Epidermal melanocyte (primary cell): ENCODE measurements at regions not wholly inside any gene's neighbourhood (a gene's known extent, or its start where the extent isn't known, plus 50 kb on each side); places are given as distances from the start of the nearest gene placed in this dataset.

ENCODE experiments used
- DNase-seq: peaks from one replicate; pipeline ENCODE4 v3.0.0; 2011; ENCODE audit warnings: low spot score; ENCODE audit not compliant: insufficient read length

DNA sequence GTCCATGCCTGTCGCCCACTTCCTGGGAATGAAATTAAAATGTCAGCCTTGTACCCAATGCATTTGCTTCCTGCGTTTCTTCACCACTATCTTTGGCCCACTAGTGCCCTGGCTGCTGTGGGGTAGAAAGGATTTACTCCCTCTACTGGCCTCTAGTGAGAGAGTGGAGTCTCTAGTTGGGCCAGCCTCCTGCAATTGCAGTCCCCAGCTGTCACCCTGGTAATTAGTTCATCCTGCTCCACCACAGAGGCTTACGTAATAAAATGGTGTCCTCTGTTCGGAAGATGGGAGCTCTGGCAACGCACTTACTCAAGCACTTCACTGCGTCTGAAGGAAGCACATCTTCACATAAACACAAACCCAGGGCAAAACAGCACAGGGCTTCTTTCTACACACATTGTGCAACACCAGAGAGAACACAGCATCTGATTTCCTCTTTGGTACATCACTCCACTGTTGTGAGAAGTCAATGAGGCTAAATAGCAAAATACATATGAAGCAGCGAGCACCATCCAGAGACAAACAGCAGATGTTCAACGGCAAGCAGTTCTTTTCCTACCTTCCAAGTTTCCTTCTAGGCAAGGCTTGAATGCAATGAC lies 274.6 kb downstream of the LRATD1 start:
- DNase-seq: no peak

DNA sequence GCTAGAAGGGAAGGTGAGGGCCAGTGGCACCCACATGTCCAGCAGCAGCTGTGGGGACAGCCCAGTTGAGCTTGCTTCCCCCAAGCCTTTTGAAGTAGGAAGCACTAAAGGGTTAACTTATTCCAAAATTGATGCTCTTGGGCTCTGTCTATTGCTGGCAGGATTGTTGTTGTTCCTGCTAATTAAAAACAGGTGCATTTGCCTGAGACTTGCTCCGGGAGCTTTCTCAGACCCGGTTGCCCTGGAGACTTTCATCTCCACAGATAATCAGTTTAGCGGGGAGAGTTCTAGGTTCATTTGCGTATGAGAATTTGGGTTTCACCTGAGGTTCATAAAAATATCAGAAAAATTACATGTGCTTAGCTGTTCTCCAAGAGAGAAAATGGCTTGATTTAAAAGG lies 277.3 kb downstream of the LRATD1 start:
- no peak for DNase-seq

DNA sequence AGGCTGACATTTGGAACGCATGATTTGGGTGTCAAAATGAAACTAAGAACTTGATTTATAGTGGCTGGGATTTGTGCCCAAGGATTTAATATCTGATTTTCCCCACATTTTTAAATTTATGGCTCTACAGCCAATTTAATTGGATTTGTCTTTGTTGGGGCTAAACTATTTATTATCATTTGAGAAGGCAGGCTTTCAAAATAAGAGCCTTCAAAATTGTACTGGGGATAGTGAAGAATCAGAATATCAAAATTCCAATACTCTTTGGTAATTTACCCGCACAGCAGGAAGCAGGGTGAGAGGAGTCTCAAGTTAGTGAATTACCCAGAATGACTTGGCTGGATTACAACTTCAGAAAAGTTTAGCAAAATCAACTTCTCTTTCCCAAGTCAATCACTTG lies 278.1 kb downstream of the LRATD1 start:
- no peak for DNase-seq

DNA sequence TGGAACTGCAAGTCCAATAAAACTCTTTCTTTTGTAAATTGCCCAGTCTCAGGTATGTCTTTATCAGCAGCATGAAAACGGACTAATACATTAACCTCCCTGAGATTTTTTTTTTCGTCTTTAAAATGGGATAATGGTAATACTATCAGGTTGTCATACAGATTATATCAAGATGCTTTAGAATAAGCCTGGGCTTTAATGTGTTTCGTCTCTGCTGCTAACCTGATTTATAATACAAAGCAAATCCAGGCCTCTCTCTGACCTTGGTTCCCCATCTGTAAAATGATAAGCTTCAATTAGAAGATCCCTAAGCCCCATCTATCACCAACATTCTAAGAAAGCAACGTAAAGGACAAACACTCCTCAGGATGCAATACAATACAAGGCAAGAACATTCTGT lies 283.5 kb downstream of the LRATD1 start:
- no peak for DNase-seq

DNA sequence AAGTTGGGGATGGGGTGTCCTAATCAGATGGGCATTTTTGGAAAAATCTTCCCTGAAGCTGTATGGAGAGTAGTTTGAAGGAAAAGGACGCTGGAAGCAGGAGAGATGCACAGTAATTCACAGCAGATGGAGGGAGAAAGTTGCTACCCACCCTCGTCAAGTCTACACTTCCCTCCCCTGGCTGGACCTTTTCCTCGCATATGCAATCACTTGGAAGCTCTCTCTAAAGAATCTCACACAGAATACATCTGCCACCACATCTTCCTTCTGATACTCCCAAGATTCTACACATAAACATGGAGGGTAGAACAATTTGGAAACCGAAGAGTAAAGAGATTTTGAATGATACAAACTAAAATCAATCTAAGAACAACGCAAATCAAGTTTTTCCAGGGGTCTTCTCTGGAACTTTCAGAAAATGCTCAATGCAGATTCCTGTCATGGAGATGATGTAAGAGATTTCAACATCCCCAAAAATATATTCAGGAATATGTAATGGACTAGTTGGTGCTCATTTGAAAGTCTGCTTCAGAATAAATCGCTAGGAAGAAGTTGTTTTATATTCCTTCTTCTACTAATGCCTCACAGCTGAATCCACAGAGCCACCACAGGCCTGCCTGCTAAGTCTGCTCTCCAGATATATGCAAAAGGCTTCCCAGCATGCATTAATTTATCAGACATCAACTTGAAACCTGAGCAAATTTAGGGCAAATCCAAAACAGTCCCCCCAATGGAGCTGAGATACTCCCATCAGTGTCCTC lies 291.5 kb downstream of the LRATD1 start:
- DNase-seq: no peak

DNA sequence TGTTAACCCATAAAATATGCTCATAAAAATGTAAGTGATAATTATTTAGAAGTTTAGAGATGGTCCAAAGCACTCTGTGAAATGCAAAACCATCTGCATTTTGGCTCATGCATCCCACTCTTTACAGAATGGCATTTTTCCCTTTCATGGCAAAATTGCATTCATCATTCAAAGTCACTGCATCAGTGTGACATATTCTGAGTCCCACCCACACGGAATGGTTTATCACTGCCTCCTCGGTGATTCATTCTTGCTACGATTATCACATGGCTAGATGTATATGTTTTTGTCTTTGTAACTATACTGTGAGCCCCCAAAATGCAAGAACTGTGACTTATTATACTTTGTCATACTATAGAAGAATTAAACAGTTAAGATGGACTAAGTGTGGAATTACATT lies 293.0 kb downstream of the LRATD1 start:
- no peak for DNase-seq

DNA sequence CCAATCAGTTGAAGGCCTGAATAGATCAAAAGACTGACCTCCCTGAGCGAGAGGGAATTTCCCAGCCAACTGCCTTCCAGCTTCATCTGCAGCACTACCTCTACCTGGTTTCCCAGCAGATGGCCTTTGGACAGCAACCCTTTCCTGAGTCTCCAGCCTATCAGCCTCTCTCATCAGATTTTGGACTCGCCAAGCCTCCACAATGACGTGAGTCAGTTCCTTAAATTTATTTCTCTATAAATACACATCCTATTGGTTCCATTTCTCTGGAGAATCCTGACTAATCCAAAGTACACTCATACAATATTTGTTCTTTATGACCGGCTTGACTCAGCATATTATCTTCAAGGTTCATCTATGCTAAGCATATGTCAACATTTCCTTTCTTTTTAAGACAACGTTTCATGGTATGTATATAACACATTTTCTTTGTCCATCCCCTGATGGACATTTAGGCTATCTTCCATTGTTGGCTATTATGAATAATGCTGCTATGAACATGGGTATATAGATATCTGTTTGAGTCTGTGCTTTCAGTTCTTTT lies 294.6 kb downstream of the LRATD1 start:
- DNase-seq: no peak

DNA sequence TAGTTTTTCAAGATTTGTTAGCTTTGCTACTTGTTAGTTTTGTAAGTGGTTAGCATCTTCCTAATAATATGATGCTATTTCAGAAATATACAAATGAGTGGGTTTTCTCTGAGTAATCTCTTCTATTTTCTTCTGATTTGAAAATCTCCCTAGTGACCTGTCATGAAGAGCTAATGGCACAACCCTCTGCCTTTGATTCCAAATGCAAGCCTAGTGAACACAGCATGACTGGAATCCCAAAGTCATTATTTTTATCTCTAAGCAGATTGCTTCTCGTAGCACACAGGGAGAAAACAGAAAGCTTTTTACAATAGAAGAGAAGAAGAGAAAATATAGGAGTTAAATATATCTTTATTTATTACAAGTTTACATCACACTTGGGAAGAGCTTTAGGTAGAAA lies 295.5 kb downstream of the LRATD1 start:
- no peak for DNase-seq

DNA sequence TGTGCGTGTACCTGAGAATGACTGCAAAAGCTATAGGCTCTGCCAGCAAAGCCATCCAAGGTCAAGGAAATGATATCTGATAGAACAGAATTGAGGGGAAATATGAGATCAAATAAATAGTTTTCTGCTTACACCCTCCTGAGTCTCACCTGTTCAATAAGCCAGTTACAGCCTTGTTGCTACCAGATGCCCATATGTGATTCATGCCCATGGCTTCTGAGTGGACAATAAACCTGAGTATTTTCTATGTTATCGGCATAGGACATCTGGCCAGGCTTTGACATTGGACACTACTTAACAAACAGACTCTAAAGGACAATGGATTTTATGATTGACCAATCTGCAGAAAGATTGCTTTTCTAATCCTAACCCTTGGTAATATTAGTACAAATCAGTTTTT lies 297.9 kb downstream of the LRATD1 start:
- no peak for DNase-seq

DNA sequence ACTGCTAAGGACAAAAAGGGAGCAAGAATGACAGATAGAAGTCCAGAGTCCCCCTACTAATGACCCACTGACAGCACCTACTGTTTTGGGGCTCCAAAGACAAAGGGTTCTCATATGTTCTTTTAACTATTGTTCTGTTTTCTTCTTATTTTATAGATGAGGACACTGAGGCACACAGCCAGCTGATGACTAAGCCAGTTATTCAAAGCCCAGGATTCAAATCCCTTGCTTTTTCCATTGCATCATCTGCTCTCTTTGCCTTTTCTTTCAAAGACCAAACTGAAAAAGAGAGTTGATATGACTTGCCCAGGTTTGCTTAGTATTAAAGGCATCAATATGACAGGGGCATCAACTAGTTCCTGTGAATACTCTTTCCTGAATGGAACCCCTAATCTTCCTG lies 299.8 kb downstream of the LRATD1 start:
- DNase-seq: no peak

DNA sequence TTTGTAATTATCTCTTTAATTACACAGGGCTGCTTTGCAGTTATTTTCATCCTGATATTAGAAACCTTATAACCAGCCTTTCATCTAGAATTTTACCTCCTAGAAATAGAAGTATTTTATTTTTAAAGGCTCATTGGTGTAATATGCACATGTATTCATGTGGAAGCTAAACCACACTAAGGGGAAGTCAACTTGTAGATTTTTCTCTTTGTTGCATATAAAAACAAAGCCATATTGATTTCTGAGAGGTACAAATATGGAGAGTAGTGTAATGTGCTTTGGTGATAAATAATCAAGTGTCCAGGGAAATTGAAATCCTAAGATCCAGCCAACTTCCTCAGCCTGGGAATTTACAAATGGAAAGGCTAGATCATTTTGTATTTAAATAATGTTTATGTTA lies 301.2 kb downstream of the LRATD1 start:
- DNase-seq: no peak

DNA sequence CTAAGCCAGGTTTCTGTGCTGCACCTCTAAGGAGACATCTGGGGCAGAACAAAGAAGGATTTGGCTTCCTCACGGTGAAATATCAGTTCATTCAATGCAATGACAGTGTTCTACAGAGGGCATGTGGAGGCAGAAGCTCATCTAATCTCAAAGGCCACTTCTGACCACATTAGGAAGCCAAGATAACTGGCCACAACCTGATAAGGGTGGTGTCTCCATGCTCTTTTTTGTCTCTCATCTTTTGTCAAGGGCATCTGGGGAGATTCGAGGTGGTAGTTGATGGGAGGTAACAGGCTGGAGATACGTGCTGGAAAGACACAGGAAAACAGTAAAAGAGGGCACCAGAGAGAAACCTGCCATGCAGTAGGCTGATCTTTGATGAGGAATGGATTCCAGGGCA lies 303.9 kb downstream of the LRATD1 start:
- DNase-seq: no peak

DNA sequence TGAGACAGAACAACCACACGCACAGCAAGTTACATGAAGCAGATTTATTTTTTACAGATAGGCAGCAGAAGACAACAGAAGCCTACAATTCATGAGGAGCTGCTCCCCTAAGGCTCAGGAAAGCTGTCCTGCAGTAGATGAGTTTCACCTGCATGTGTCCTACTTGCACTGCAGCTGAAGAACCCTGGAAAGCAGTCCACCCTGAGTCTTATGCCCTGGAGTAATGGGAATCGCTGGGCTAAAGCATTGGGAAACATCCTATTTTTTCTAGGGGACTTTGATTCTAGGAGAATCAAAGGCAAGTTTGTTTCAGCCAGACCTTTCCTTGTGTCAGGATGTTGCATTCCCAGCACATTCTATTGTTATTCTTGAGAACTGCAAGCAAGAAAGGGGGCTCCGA lies 304.8 kb downstream of the LRATD1 start:
- DNase-seq: no peak

DNA sequence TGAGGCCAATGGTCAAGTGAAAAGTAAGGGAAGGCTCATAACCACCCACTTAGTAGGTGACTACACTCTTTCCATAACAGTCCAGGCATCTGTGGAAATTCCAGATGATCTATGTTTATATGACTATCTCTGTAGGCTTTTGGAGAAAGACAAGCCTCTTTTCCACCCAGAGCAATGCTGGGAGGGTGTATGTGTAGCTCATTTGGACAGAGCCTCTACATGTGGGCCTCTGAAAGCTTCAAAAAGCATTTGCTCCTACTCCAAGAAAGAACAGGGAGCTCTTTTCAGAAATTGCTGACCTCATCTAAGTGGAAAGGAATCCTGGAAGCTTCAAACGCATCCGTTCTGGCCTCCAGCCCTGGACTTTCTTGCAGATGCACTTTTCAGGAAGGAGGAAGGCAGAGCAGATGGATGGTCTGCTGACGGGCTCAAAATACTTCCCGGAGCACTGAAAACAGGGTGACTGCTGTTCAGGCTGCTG lies 308.7 kb downstream of the LRATD1 start:
- DNase-seq: no peak

DNA sequence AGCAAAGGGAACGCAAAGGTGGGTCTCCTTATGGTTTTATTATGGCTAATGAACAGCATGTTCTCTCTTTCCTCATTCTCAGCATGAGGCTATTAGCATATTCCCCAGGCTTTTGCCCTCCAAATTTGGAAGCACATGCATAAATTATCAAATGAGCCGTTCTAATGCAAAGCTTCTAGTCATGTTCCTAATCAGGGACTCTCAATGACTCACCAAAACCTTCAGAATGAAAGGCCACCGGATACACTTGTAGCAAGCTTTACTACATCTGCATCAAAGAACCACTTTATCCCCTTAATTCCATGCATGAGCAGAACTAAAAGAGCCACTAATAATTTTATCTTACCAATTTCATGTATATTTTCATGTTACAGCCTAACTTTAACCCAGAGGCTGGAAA lies 310.5 kb downstream of the LRATD1 start:
- no peak for DNase-seq

DNA sequence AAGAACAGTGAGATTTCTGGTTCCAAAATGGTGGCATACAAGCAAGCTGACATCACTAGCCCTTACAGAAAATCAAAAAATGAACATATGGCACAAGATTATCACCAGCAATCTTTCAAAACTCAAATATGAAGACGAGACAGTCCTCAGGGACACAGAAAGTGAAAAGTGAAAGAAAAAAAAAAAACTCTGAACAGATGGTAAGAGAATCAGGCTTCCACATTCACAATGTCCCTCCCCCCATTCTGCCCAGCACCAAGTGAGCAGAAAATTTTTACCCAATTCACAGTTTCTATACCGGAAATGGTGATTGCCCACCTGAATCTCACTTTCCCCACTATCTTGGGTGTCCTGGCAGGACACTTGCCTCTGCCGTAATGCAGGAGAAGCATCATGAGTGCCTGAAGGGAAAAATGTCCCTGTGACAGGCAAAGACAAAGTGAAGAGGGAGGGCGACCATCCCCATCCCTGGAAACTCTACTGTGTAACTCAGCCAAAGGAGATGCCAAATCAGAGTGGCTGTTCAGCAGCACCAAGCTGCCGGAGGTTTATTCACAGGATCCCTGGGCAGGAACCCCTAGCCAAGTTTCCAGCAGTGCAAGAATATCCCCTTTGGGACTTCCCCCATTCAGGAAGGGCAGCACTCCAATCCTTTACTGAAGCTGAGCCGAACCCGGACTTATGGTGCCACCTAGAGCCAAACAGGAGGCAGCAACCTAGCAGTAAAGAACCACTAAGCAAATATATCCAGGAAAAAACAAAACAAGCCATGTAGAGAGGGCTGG lies 312.2 kb downstream of the LRATD1 start:
- no peak for DNase-seq

DNA sequence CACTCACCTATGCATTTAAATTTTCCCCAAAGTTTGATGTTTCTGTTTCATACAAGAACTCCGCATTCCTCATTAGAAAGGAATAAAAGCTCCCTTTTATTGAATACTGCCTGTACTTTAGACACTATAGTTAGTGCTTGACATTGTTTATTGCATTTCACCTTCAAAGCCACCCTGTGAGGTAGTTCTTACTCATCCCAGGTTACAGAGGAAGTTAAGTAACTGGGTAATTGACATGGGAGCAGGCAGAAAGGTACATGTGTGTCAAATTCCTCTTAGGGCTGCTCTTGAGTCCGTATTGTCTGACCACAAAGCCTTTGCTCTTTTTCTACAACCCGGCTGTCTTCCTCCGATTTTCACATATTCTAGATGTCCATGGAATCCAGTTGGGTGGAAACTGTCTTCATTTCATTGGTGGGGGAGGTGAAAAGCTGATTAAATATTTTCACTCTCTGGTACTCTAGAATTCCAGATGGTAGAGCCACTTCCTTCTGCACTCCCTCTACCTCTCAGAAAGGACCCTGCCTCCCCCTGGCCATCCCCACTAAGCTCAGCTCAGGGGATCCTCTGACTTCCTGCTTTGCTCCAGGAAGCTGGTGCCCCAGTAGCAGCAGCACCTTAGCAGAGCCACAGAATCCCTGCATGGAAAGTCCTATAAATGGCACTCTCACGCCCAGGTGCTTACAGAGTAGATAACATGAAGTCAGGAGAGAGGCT lies 319.2 kb downstream of the LRATD1 start:
- DNase-seq: no peak

DNA sequence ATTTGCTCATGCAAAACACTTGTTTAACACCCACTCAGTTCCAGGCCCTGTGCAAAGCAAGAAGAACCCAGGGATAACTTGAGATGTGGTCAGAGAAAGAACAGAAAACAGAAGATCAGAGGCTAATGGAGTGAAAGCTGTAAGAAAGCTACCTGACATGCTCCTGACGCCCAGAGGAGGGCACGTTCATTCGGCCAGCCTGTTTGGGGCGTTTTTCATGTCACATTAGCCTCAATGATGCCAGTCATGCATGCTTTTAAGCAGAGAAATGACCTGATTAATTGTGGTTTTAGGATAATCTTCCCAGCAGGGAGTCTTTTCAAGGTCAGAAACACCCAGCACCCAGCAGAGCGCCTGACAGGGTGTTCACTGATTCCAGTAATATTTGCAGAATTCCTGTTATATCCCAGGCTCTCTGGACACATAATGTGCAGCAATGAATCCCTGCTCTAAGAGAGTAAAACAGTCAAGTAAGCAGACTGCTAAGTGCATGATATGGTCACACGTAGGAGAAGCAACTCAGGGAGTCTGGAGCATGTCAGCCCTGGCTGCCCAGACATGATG lies 320.0 kb downstream of the LRATD1 start:
- no peak for DNase-seq

DNA sequence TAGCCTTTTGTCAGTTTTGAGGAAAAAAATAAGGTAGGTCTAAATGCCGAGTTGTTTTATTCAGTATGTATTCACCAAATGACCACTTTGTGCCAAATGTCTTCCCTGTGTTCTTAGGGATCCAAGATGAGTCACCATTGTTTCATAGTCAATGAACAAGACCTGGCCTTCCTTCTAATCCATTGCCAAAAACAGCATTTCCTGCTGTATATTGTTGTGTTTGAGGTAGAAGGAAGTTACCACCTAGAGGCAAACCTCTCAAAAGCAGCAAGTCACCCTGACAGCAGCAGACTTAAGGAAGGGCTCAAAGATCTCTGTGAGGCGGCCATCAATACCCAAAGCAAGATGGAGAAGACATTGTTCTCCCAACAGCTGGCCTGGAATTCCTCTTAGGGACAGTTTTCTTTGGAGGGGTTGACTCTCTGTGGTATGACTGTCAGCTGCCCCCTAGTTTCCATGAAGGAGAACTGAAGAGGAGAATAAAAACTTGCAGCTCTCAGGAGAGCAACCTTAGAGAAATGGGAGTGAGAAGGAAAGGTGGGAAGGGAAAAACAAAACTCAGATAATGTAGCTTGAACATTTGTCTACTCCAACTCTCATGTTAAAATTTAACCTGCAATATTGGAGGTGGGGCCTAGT lies 328.3 kb downstream of the LRATD1 start:
- DNase-seq: no peak

DNA sequence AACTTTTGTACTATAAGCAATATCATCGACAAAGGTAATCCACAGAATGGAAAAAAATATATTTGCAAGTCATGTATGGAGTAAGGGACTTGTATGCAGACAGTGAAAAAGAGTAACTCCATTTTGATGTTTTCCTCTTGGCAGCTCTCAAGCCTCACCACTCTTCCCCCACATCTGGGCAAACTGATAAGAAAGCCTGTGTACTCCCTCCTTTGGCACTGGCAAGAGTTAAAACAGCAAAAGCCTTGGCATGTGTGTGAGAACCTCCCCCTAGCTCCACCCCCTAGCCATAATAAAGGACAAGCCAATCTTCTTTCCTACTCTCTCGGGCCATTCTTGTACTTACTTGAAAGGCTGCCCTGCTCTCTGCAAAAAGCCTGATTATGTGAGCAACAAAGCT lies 335.2 kb downstream of the LRATD1 start:
- DNase-seq: no peak

DNA sequence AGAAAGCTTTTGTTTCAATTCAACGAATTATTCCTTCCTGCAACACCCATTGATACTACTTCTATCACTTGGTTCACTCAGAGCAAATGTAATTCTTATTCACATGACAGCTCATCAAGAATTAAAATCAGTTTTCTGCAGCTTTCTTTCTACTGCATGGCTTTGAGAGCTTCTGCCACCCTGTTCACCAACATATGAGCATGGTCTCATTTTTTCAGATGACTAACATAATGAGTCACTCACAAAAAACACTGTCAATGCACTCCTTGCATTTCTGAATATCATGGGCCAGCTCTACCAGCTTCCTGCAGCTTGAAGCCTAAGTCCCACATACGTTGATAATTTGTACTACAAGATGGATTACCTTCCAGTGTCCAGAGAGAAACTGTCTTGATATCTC lies 342.9 kb downstream of the LRATD1 start:
- no peak for DNase-seq
